ENCODE measurements at regions not wholly inside any gene's neighbourhood (a gene's known extent, or its start where the extent isn't known, plus 50 kb on each side); places are given as distances from the start of the nearest gene placed in this dataset.

GRCh38 chr18:41532344-41533086 is 422.5 kb upstream of the PIK3C3 start:
- no peak for DNase-seq

GRCh38 chr18:41530970-41531369 is 424.1 kb upstream of the PIK3C3 start:
- no peak for DNase-seq

GRCh38 chr18:41529093-41529492 is 425.9 kb upstream of the PIK3C3 start:
- no peak for DNase-seq

DNA sequence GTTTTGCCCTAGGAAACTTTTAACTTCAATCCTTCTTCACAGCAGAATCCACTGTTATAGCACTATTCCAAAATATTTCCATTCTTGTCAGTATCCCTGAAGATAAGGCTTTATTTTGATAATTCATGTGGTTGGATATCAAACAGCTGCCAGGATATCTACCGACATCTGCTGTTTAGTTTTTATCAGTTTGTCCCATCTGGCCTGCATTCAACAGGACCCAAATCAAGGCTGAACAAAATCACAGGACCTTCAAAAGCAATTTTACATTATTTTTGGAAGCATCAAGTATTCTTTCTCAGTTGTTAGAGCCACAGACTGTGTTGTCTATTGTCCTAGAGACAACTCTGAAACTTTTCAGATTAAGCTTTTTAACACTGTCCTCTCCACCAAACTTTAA is 429.0 kb upstream of the PIK3C3 start:
- no peak for DNase-seq

DNA sequence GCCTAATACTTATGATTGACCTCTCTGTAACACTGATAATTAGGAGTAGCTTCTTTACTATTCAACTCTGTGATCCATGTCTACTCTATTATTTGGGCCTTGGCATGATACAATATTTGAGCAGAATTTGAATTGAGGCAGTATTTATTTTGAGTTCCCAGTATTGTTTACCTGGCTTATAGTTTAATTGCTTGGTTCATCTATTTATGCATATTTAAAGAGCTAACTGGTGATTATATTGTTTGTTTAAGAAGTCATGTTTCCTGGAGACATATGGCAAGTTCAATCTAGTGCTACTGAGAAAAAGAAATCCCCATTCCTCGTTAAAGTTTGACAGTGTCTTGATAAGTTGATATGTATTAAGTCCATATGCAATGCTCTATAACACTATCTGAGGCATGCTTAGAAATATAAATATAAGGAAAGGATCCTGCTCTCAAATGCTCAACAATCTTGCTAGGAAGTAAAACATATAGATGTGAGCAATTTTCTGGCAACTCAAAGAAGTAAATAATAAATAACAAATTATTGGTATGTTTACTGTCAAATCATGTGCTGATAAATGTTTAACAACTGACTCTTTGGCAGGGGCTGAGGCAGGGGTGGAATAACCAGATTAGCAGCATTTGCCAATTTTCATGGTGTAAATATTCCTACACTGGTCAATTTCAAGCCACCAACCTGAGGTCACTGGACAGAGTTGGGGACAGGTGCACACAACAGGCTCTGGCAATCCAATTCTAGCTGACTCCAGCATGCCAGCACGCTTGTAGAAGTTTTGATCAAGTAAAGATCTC is 430.2 kb upstream of the PIK3C3 start:
- DNase-seq: no peak

GRCh38 chr18:41517142-41517541 is 437.9 kb upstream of the PIK3C3 start:
- no peak for DNase-seq

GRCh38 chr18:41513438-41513837 is 441.6 kb upstream of the PIK3C3 start:
- DNase-seq: no peak

- no peak for DNase-seq
Observed at GRCh38 chr18:41504316-41504715, 450.7 kb upstream of the PIK3C3 start.

GRCh38 chr18:41501848-41502247 is 453.2 kb upstream of the PIK3C3 start:
- no peak for DNase-seq

- no peak for DNase-seq
Observed at GRCh38 chr18:41499345-41499744, 455.7 kb upstream of the PIK3C3 start.

GRCh38 chr18:41490861-41491260 is 464.2 kb upstream of the PIK3C3 start:
- no peak for DNase-seq

- no peak for DNase-seq
Observed at GRCh38 chr18:41486575-41486974, 468.5 kb upstream of the PIK3C3 start.

GRCh38 chr18:41484069-41484468 is 471.0 kb upstream of the PIK3C3 start:
- no peak for DNase-seq

- DNase-seq: no peak
Observed at GRCh38 chr18:41482501-41482900, 472.5 kb upstream of the PIK3C3 start.

- DNase-seq: no peak
Observed at GRCh38 chr18:41466436-41467160, 488.4 kb upstream of the PIK3C3 start.

GRCh38 chr18:41465386-41465785 is 489.6 kb upstream of the PIK3C3 start:
- DNase-seq: no peak

GRCh38 chr18:41464278-41464677 is 490.8 kb upstream of the PIK3C3 start:
- no peak for DNase-seq

GRCh38 chr18:41462946-41463345 is 492.1 kb upstream of the PIK3C3 start:
- DNase-seq: no peak

DNA sequence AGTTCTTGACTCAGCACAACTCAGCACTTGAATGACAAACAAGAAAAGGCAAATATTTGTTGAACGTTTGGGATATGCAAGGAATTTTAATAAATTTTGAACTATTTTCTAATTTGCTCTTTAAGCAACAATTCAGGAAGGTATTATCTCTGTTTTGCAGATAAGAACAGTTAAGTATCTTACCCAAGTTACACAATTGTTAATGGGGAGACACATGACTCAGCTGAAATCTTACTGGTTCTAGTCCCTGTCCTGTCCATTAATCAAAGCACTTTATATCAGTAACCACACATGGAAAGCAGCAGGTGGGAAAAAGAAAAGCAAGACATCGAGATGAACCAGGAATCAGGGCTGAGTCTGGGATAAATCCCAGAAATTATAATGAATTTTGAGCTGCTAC is 493.9 kb upstream of the PIK3C3 start:
- no peak for DNase-seq

GRCh38 chr18:41459656-41460055 is 495.4 kb upstream of the PIK3C3 start:
- no peak for DNase-seq

- DNase-seq: no peak
Observed at GRCh38 chr18:41458376-41458775, 496.7 kb upstream of the PIK3C3 start.

- no peak for DNase-seq
Observed at GRCh38 chr18:41457765-41458326, 497.2 kb upstream of the PIK3C3 start.

DNA sequence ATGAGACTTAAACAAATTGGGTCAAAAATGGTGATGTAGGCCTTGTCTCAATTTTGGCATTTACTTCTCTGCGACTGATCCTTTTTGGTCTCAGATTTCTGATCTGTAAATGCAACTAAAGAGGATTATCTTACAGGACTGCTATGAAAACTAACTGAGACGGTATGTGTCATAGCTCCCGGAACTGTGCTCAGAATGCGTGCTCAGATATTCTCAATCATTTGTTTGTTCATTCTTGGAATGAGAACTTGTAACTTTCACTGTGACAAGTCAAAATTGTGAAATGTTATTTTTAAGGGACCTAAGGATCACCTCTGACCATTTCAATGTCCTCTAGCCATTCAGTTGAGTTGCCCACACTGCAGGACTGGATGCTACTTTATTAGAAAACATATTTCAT is 498.2 kb upstream of the PIK3C3 start:
- DNase-seq: no peak
